ENCODE measurements at regions not wholly inside any gene's neighbourhood (a gene's known extent, or its start where the extent isn't known, plus 50 kb on each side); places are given as distances from the start of the nearest gene placed in this dataset.

DNA sequence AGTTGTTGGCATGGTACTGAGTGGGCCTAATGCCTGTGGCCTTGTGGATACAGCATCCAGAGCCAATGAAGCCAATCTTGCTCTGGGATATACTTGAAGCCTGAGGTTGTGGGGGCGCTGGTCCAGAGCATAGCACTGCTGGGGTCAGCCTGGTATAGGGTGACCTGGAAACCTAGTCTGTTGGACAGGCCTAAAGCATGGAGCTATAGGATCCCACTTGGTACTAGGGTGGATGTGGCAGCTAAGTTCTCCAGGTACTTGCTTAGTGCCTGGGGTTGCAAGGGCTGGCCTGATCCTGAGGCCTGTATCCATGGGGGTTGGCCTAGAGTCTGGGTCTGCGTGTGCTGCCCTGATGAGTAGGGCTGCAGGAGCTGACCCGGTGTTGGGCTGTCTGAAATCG is 1168.2 kb upstream of the C9orf72 start:
- TF ChIP-seq ZNF223 (tag by site-specific recombination; IDR thresholded peaks at IDR 0.05) (no peak), ZNF133 (tag by site-specific recombination; IDR thresholded peaks at IDR 0.05) (no peak), ZNF423 (tag by site-specific recombination; IDR thresholded peaks at IDR 0.05) (no peak), ZNF211 (tag by site-specific recombination; IDR thresholded peaks at IDR 0.05; ENCODE audit: low read depth) (no peak), KLF8 (tag by site-specific recombination; IDR thresholded peaks at IDR 0.05) (no peak)
- TF ChIP-seq, protein P1, sequence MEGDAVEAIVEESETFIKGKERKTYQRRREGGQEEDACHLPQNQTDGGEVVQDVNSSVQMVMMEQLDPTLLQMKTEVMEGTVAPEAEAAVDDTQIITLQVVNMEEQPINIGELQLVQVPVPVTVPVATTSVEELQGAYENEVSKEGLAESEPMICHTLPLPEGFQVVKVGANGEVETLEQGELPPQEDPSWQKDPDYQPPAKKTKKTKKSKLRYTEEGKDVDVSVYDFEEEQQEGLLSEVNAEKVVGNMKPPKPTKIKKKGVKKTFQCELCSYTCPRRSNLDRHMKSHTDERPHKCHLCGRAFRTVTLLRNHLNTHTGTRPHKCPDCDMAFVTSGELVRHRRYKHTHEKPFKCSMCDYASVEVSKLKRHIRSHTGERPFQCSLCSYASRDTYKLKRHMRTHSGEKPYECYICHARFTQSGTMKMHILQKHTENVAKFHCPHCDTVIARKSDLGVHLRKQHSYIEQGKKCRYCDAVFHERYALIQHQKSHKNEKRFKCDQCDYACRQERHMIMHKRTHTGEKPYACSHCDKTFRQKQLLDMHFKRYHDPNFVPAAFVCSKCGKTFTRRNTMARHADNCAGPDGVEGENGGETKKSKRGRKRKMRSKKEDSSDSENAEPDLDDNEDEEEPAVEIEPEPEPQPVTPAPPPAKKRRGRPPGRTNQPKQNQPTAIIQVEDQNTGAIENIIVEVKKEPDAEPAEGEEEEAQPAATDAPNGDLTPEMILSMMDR (tag by site-specific recombination; IDR thresholded peaks at IDR 0.05): no peak

Data from HEK293 (cell line).